GM18499 (cell line): ENCODE measurements at regions not wholly inside any gene's neighbourhood (a gene's known extent, or its start where the extent isn't known, plus 50 kb on each side); places are given as distances from the start of the nearest gene placed in this dataset.

Experiments used
- ATAC-seq: cut with Tn5 transposase; IDR thresholded peaks from one replicate; pipeline ENCODE4 v1.9.1; 2021; ENCODE audit warnings: moderate number of reproducible peaks; ENCODE audit not compliant: insufficient read depth, unreplicated experiment

DNA sequence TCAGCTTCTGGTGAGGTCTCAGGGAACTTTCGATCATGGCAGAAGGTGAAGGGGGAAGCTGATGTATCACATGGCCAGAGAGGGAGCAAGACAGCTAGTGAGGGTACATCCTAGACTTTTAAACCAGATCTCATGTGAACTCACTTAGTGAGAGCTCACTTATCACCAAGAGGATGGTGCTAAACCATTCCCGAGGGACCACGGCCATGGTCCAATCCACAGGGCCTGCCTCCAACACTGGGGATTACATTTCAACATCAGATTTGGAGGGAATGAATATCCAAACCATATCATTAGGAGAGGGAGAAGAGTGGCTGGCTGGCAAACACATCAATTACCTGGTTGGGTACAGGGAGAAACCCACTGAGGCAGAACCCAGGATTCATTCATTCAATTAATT, 75.7 kb upstream of the HAAO start:
- ATAC-seq, result no peak

GRCh38 chr2:42867093-42868065, 75.0 kb upstream of the HAAO start:
- ATAC-seq, result no peak

DNA sequence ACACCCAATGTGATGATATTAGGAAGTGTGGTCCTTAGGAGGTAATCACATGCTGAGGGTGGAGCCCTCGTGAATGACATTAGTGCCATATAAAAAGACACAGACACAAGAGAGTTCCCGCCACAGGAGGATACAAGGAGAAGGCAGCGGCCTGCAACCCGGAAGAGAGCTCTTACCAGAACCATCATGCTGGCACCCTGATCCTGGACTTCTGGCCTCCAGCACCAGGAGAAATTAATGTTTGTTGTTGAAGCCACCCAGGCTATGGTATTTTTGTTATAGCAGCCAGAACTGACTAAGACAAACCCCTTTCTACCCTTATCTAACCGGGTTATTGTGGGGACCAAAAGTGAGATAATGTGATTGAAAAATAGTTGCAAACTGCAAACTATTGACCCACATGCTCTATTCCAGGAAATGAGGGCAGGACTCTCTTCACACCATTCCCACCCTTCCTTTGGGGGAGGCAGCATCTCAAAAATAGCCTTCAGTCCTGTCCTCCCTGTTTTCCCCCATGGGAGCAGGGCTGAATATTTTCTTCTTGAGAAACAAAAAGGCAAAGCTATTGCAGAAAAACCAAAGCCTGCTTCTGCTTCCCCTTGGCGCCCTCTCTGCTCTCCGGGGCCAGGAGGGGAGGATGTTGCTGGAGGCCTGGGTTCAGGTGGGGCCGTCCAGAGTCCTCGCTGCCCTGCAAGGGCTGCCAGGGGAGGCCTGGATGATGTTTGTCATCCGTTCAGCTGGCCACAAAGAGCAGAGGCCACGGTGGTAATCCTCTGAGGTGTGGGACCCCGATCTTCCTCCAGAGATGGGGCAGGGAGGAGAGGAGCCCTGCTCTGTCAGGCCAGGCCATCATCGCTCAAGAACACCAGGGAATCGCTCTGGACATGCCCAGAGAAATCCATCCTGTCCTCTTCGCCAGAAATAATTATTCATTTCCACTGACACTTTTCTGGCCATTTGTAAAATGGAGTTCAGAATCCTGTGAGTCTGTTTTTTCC, 73.8 kb upstream of the HAAO start:
- ATAC-seq, result no peak

DNA sequence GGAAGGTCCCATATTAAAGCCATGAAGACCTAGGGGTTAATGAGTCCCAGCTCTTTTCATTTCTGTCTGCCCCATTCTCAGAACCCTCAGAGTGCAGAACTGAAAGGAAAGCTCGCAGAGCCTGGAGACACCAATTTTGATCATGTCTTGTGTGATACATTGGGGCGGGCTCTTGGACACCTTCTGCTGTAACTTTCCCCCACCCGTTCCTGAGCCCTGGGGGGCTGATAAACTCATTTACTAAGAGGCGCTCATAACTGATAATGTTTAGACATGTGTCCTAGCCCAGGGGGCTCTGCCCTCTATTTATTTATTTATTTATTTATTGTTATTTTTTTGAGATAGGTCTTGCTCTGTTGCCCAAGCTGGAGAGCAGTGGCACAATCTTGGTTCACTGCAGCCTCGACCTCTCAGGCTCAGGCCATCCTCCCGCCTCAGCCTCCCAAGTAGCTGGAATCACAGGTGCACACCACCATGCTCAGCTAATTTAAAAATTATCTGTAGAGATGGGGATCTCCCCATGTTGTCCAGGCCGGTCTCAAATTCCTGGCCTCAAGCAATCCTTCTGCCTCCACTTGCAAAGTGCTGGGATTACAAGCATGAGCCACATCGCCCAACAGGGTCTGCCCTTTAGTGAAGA, 72.4 kb upstream of the HAAO start:
- ATAC-seq, result no peak

GRCh38 chr2:42864222-42864621, 71.8 kb upstream of the HAAO start:
- ATAC-seq, result no peak

- no peak for ATAC-seq
Observed at GRCh38 chr2:42863751-42864150, 71.4 kb upstream of the HAAO start.

DNA sequence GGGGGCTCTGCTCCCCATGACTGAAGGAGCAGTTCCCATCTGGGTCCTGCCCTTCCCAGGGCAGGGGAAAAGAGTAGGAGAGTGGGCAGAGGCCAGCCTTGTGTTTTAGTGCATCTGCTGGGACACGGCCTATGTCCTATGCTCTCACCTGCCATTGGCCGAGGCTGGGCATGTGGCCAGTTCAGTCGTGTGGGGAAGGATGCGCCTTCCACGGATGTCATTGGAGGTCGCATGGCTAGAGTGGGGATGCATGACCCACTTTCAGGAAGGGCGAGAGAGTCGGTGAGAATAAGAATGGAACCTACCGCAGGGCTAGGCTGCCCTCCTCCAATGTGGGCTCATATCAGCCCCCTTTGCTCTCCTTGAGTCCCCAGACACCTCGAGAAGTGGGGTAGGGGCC, 70.9 kb upstream of the HAAO start:
- no peak for ATAC-seq

DNA sequence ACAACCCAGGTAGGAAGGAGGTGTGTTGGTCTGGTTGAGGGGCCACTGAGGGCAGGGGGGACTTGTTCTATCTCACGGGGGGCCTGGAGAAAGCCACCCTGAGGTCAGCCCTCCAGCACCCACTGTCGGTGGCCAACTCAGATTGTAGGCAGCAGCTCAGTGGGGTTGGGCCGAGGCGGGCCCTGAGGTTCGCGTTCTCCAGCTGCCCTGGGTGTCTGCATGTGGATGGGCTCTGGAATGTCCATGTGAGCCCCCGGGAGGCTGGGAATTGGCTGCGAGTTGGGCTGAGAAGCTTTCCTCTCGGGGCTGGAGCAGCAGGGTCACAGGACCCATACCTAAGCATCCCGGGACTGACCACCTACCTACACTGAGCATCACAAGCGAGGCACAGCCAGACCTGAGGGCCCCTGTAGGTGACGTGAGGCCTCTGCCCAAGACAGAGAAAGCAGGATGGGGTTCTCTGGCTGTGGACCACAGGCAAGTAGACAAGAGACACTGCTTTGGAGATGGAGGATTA, 70.3 kb upstream of the HAAO start:
- no peak for ATAC-seq

DNA sequence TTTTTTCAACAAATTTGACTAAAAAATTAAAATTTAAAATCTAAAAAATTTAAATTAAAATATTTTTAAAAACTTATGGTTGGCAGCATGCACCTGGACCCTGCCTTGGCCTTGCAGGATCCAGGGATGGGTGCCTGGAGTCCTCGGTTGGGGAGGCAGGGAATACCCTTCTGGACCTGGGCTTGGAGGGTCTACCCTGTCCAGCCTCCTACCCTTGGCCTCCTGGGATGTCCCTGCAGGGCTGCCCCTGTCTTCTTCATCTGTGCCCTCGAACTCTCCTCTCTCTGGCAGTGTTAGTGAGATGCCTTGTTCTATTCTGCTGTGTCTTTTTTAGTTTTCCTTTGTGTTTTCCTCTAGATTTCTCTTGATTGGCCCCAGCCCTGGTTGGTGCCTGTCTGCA, 68.9 kb upstream of the HAAO start:
- no peak for ATAC-seq

DNA sequence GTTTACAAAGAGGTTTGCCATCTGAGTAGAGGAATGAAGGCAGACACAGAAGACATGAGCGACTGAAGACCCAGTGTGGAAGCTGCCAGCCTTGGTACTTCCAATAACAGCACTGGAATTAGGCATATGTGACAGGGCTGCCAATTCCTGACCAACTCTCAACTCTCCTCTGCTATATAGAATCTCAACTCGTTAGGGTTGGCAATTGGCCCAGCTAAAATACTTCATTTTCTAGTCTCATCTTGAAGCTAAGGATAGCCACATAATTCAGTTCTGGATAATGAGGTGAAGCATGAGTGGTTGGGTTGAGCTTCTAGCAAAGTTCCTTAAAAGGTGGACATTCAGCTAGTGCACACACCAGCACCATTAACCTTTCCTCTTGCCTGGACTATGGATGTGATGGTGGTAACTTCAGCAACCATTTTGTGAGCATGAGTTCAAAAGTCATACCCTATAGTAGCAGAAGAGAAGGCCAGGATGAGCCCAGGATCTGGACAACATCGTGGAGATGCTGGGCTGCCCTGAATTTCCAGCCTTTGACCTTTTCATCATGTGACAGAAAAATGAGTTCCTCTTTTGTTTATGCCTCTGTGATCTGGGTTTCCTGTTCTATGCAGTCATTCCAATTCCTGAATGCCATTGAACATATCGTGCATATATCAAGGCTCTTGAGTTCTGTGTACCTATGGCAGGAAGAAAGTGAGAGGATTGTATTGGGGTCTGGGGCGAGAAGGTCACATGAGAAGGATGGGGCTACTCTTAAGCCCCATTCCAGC, 68.1 kb upstream of the HAAO start:
- ATAC-seq, result no peak

DNA sequence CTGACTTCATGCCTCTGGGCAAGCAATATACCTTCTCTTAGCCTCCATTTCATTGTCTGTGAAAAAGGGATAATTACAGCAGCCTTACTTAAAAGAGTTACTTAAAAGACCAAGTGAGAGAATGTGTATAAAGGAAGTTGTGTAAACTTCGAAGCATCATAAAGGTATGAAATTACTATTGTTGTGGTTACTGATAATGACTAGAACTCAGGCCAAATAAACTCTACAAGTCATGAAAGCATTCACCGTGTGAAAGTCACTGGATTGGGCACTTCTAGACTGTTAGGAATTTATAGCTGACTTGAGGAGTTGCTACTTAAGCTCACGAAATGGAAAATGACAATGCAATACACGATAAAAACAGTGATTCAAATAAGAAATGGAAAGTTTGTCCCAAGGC, 67.4 kb upstream of the HAAO start:
- no peak for ATAC-seq

DNA sequence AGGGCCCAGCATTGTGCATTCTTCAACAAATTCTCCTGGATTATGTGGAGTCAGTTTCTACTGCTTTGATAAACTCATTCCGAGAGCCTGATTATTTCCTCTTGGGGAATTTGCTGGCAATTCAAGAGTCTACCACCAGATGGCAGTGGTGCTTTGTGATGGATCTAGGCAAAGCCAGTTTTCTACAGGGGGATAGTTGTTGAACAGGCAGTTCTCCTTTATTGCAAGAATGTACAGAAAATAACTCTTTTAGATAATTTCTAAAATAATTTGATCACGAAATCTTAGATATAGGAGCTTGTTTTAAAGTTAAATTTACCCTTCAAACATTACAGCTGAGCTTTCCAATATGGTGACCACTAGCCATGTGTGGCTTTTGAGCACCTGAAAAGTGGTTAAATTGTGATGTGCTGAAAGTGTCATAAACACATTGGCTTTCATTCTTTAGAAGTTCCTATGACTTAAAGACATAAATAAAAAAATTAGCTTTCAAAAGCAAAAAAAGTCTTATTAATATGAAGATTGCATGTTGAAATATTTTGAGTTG, 66.7 kb upstream of the HAAO start:
- ATAC-seq, result no peak

GRCh38 chr2:42858140-42859005, 66.0 kb upstream of the HAAO start:
- ATAC-seq, result no peak

GRCh38 chr2:42856891-42857632, 64.7 kb upstream of the HAAO start:
- no peak for ATAC-seq

DNA sequence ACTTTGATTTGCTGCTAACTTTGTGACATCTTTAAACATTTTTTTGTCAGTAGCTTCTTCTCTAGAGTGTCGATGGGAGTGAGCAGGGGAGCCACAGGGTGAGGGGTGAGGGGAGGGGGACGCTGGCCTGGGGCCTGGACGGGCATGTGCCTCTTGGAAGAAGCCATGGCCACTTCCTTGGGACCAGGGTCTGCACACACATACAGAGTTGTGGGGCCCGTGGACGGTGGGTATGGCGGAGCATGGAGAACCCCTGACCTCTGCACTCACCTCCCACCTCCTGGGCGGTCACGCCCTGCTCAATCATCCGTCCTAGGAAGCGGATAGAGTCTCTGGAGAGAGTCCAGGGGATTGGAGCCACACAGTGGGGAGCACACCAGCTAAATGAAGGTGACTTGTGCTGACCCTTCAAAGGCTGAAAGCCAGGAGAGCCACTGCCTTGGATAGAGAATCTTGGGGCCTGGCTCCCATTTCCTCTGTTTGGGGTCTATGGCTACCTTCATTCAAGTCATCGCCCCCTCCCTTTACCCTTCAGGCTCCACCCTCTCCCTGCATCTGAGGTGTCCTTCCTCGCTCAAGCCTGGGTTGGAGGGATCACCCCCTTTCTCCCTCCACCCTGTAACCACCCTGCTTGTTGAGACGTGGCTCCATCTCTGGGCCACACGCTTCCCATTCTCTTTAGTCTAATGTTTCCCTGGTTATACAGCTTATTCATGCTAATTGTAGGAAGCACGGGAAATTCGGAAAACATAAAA, 63.9 kb upstream of the HAAO start:
- no peak for ATAC-seq

DNA sequence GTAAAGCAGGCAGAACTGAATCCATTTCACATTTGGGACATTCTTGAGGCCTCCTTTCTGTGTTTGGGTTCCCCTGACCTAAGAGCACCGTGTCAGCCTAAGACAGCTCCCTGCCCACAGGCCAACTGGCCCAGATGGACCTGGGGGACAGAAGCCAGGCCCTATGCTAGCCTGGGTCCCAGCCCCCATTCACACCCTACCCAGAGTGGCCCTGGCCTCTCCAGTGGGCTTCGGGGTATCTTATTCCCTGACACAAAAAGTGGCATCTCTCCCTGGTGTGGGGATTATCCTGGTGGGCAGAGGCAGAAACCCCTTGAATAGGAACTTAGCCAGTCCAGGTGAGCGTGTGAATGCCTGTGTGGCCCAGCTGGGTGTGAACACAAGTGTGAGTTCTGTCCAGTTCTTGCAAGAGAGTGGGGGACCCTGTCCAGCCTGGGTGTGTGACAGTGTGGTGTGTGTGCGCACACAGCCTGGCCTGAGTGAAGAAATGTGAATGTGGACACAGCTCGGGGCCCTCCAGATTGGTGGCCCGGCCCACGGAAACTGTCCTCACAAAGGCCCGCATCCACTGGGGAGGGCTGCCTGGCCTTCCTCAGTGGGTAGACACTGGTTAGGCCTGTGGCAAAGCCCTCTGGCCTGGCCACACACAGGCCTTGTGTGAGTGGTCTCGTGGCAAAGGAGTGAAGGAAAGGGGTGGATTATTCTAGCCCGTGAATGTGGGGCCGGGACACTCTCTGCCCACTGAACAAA, 63.0 kb upstream of the HAAO start:
- no peak for ATAC-seq
